OCI-LY7 (cell line): ENCODE measurements at regions not wholly inside any gene's neighbourhood (a gene's known extent, or its start where the extent isn't known, plus 50 kb on each side); places are given as distances from the start of the nearest gene placed in this dataset.

ENCODE experiments used
- BruUV-seq: library from RNA; stranded (reverse); fragments of 400-500 nt; replicated peaks from 2 replicates; lab custom pipeline; 2021; lab: Mats Ljungman, UMichigan
- CTCF ChIA-PET: fragments of 300-600 bp; sonication (Branson Sonifier 250); formaldehyde crosslinking; loops from one replicate; lab custom pipeline; 2022; ENCODE audit warnings: antibody characterized with exemption; ENCODE audit not compliant: unreplicated experiment; lab: Charles Lee
- POLR2A ChIA-PET: fragments of 300-600 bp; sonication (Branson Sonifier 250); formaldehyde crosslinking; loops from one replicate; lab custom pipeline; 2022; ENCODE audit warnings: antibody characterized with exemption; lab: Charles Lee
- DNase-seq: peaks from one replicate; pipeline ENCODE4 v3.0.0-alpha.2; 2015; ENCODE audit warnings: low spot score
- H2AFZ ChIP-seq: fragments of 200-600 bp; sonication (generic), shearing (Covaris generic); 2 replicates; pipeline ENCODE4 v1.6.1; 2014; ENCODE audit warnings: mild to moderate bottlenecking, antibody characterized with exemption, low read length, moderate library complexity
- H3K27ac ChIP-seq: fragments of 200-600 bp; sonication (generic); 2 replicates; pipeline ENCODE4 v1.5.1; 2014; ENCODE audit warnings: mixed run types, low read depth, mild to moderate bottlenecking, moderate library complexity, low read length, inconsistent platforms; ENCODE audit not compliant: poor library complexity, severe bottlenecking
- H3K36me3 ChIP-seq: fragments of 200-600 bp; sonication (generic); 2 replicates; pipeline ENCODE4 v1.6.1; 2014; ENCODE audit warnings: mild to moderate bottlenecking, antibody characterized with exemption, low read length, moderate library complexity, mixed read lengths; ENCODE audit not compliant: insufficient read depth
- H3K4me1 ChIP-seq: fragments of 200-600 bp; sonication (generic); 2 replicates; pipeline ENCODE4 v1.5.1; 2014; ENCODE audit warnings: mild to moderate bottlenecking, low read length; ENCODE audit not compliant: insufficient read depth, poor library complexity, severe bottlenecking
- H3K4me2 ChIP-seq: fragments of 200-600 bp; sonication (generic); 2 replicates; pipeline ENCODE4 v1.6.1; 2014; ENCODE audit warnings: mild to moderate bottlenecking, low read length
- H3K4me3 ChIP-seq: fragments of 200-600 bp; sonication (generic); 2 replicates; pipeline ENCODE4 v1.5.1; 2014; ENCODE audit warnings: mild to moderate bottlenecking, low read depth, low read length; ENCODE audit not compliant: poor library complexity, severe bottlenecking
- H3K79me2 ChIP-seq: fragments of 200-600 bp; sonication (generic); 2 replicates; pipeline ENCODE4 v1.6.1; 2016; ENCODE audit warnings: low read depth, mild to moderate bottlenecking, low read length, moderate library complexity, mixed read lengths; ENCODE audit not compliant: insufficient read depth
- H3K9me2 ChIP-seq: fragments of 200-600 bp; sonication (generic); 2 replicates; pipeline ENCODE4 v1.6.1; 2016; ENCODE audit warnings: mild to moderate bottlenecking, low read length, mixed read lengths; ENCODE audit not compliant: insufficient read depth
- H3K9me3 ChIP-seq: fragments of 200-600 bp; sonication (generic); 2 replicates; pipeline ENCODE4 v1.6.1; 2014; ENCODE audit warnings: mild to moderate bottlenecking, mixed run types, low read length, mixed read lengths
- H4K20me1 ChIP-seq: fragments of 200-600 bp; sonication (generic); 2 replicates; pipeline ENCODE4 v1.6.1; 2014; ENCODE audit warnings: mild to moderate bottlenecking, antibody characterized with exemption, low read length, moderate library complexity, mixed read lengths; ENCODE audit not compliant: insufficient read depth
- EZH2phosphoT487 ChIP-seq: fragments of 200-600 bp; sonication (generic); IDR thresholded peaks from 2 replicates; pipeline ENCODE4 v1.6.1; 2018; ENCODE audit warnings: low read depth, borderline replicate concordance, mild to moderate bottlenecking, mixed run types, antibody characterized with exemption, low read length, moderate library complexity, mixed read lengths
- intact Hi-C: fragments of 100-400 bp; cut with micrococcal nuclease; formaldehyde crosslinking; loops from one replicate; pipeline ENCODE4 v1.10.0; 2022; ENCODE audit not compliant: unreplicated experiment
- TF ChIP-seq, protein P1 (sequence below): fragments of 200-600 bp; sonication (generic); conservative IDR thresholded peaks from 2 replicates; pipeline ENCODE4 v1.5.1; 2014; ENCODE audit warnings: mild to moderate bottlenecking, antibody characterized with exemption, low read length, moderate library complexity, mixed read lengths

- Histone ChIP-seq H3K4me2 (no peak overlapping the region), H3K36me3 (no peaks in the 10 kb centered on the region), H3K27ac (no peak overlapping the region), H3K9me2 (no peaks in the 10 kb centered on the region), H4K20me1 (no peaks in the 10 kb centered on the region), H3K9me3 (no peaks in the 10 kb centered on the region), H3K79me2 (no peaks in the 10 kb centered on the region), H2AFZ (no peak overlapping the region), H3K4me1 (no peaks in the 10 kb centered on the region), H3K4me3 (no peak overlapping the region)
- no peak for DNase-seq
- CTCF ChIA-PET, result no interaction called here
- POLR2A ChIA-PET, result no interaction called here
- TF ChIP-seq, protein P1, sequence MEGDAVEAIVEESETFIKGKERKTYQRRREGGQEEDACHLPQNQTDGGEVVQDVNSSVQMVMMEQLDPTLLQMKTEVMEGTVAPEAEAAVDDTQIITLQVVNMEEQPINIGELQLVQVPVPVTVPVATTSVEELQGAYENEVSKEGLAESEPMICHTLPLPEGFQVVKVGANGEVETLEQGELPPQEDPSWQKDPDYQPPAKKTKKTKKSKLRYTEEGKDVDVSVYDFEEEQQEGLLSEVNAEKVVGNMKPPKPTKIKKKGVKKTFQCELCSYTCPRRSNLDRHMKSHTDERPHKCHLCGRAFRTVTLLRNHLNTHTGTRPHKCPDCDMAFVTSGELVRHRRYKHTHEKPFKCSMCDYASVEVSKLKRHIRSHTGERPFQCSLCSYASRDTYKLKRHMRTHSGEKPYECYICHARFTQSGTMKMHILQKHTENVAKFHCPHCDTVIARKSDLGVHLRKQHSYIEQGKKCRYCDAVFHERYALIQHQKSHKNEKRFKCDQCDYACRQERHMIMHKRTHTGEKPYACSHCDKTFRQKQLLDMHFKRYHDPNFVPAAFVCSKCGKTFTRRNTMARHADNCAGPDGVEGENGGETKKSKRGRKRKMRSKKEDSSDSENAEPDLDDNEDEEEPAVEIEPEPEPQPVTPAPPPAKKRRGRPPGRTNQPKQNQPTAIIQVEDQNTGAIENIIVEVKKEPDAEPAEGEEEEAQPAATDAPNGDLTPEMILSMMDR, result no peak
- TF ChIP-seq EZH2phosphoT487, result no peak
- no TSS peak for BruUV-seq
- intact Hi-C loops, result no loop called here
Measured at GRCh38 chr13:97538203-97538602, 104.2 kb downstream of the RAP2A start.

DNA sequence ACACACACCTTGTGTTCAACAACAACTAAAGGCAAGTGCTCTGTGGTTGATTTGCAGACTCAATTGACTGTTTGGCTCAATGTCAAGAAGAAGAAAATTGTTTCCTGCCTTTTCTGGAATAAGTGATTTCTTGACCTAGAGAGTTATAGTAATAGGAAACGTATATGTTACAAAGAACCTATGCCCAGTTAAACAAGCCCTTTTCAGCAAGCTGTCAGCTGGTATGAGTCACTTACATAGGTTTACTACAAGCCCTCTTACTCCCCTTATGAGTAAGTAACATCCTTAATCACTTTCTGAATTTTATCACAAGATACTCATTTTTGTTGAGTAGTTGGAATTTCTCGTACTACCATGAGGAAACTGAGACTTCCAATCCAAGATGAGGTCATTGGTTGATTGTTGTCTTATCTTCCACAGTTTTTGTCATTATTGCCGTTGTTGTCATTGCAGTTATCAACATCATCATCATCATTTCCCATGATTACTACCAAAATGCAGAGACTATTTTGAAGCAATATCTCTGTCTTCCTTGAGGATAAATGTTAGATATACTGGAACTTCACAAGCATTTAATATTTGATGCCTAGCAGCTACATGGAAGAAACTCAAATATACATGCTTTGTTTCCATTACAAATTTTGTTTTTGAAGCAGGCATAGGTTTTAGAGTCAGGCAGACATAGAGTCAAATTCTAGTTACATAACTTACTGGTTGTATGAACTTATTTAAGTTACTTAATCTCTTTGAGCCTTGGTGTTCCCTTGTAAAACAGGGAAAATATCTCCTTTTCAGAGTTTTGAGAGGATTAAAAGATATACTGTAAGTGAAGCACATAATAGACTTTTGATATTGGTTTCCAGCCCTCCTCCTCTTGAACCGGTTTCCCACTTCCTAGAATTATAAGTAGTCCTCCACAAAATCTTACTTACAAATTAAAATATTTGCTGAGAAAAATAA lies 106.0 kb downstream of the RAP2A start:
- no peaks in the 10 kb centered on the region for H3K9me3 ChIP-seq
- no peaks in the 10 kb centered on the region for H3K4me1 ChIP-seq
- no peak overlapping the region for H3K27ac ChIP-seq
- no peaks in the 10 kb centered on the region for H3K9me2 ChIP-seq
- H3K4me3 ChIP-seq, result no peak overlapping the region
- no peak overlapping the region for H2AFZ ChIP-seq
- intact Hi-C loops, result no loop called here
- H3K36me3 ChIP-seq, result no peaks in the 10 kb centered on the region
- no peak overlapping the region for H3K4me2 ChIP-seq
- H4K20me1 ChIP-seq, result no peaks in the 10 kb centered on the region
- TF ChIP-seq EZH2phosphoT487, result no peak
- TF ChIP-seq, protein P1, result no peak
- no peaks in the 10 kb centered on the region for H3K79me2 ChIP-seq
- DNase-seq, result no peak
- ChIA-PET POLR2A (no interaction called here), CTCF (no interaction called here)
- no TSS peak for BruUV-seq

DNA sequence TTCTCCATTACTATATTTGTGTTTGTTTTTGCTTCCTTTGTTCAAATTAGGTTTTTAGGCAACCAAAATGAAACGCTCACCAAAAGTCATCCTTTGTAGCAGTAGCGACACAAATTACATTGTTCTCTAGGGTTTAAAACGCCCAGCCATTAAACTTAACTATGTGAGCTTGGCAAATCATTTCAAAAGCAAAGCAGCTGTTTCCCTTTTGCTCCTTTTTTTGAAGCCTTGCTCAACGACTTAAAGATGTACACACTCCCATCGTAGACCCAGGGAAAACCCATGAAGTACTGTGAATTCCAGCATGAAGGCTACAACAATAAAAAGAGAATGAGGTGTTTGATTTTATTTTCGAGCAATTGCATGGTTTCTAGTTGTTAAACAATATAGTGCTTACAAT lies 106.7 kb downstream of the RAP2A start:
- BruUV-seq, result no TSS peak
- H3K9me3 ChIP-seq, result no peaks in the 10 kb centered on the region

More for the DNA sequence above, 106.7 kb downstream of the RAP2A start:
- no peaks in the 10 kb centered on the region for H3K36me3 ChIP-seq
- H3K4me1 ChIP-seq, result no peaks in the 10 kb centered on the region
- no peak overlapping the region for H3K4me2 ChIP-seq
- H3K79me2 ChIP-seq, result no peaks in the 10 kb centered on the region
- ChIA-PET CTCF (no interaction called here), POLR2A (no interaction called here)
- H4K20me1 ChIP-seq, result no peaks in the 10 kb centered on the region
- no peak overlapping the region for H2AFZ ChIP-seq
- no peak overlapping the region for H3K27ac ChIP-seq
- intact Hi-C loops, result no loop called here
- H3K4me3 ChIP-seq, result no peak overlapping the region
- H3K9me2 ChIP-seq, result no peaks in the 10 kb centered on the region
- no peak for TF ChIP-seq EZH2phosphoT487
- TF ChIP-seq, protein P1, result no peak
- DNase-seq, result no peak
